H1 (cell line): ENCODE measurements at regions not wholly inside any gene's neighbourhood (a gene's known extent, or its start where the extent isn't known, plus 50 kb on each side); places are given as distances from the start of the nearest gene placed in this dataset.

ENCODE experiments used
- BRCA1 ChIP-seq: IDR thresholded peaks from 2 replicates; pipeline ENCODE4 v1.6.1; 2012; ENCODE audit warnings: low read depth, low read length, improper control_type of control experiment
- KDM1A ChIP-seq: fragments of 200-600, 300-600 bp; sonication (generic); IDR thresholded peaks from 2 replicates; pipeline ENCODE4 v1.7.1; 2016; ENCODE audit warnings: mild to moderate bottlenecking, low read length, borderline replicate concordance
- NANOG ChIP-seq: IDR thresholded peaks from 2 replicates; pipeline ENCODE4 v1.6.1; 2011; ENCODE audit warnings: low read length, low read depth, mild to moderate bottlenecking, inconsistent platforms; ENCODE audit not compliant: insufficient read depth, poor library complexity, severe bottlenecking
- RNF2 ChIP-seq: fragments of 200-900, 300-1000 bp; sonication (generic); IDR thresholded peaks from 2 replicates; pipeline ENCODE4 v1.7.1; 2016; ENCODE audit warnings: borderline replicate concordance, low read depth, mild to moderate bottlenecking, antibody characterized with exemption, low read length; ENCODE audit not compliant: poor library complexity, severe bottlenecking; ENCODE audit errors: missing control alignments
- TAF7 ChIP-seq: optimal IDR thresholded peaks from 2 replicates; pipeline ENCODE3; 2011; ENCODE audit warnings: low read depth, mild to moderate bottlenecking, inconsistent platforms, low read length, moderate library complexity, borderline replicate concordance
- TBP ChIP-seq: IDR thresholded peaks from 2 replicates; pipeline ENCODE4 v1.6.1; 2011; ENCODE audit warnings: low read depth, low read length, improper control_type of control experiment

DNA sequence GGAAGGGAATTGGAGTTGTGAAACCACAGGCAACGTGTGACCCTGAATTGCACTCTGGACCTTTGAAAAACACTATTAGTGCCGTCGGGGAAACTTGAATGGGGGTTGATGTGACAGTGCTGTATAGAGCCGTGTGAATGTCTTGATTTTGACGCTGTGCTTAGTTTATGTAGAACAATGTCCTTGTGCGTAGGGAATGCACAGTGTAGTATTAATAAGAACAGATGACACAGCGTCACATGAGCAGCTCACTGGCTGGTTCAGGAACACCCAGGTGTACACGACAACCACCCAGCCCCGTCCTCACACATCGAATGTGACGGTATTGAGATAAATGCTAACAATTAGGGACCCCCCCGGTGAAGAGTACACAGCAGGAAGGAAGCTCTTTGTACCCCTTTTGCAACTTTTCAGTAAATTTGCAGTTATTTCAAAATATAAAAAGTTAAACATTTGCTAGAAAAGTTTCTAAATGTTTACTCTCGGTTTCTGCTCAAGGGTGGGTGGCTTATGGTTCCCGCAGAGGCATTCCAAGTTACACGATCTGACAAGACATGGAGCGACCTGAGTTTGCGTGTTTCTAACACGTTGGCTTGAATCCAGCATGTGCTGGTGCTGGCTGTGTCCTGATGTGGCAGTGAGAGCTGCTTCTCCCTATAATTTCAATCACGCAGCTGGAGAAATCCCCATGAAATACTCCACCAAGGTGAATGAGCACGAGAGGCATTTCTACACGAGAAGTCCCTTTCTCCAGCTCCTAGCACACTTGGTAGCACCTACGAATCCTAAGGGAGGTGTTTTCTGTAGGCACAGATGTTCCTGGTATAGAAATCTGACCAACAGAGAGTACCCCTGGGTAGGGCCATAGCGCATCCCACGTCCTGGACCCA, 208.0 kb upstream of the EXOC2 start (continued):
- no peak for TF ChIP-seq TBP
- no peak for TF ChIP-seq TAF7
- no peak for TF ChIP-seq NANOG
- TF ChIP-seq RNF2, result no peak
- no peak for TF ChIP-seq KDM1A
- TF ChIP-seq BRCA1, result no peak
